T-helper 1 cell treated with Interleukin-12 subunit alpha and Interleukin-12 subunit beta and Interleukin-4 antibody, amounts not matched to agents 30 μg/mL and 1 μg/mL, for 36 hours (primary cell): ENCODE measurements at regions not wholly inside any gene's neighbourhood (a gene's known extent, or its start where the extent isn't known, plus 50 kb on each side); places are given as distances from the start of the nearest gene placed in this dataset.

Source experiments
- H3K27ac Mint-ChIP-seq: one replicate; pipeline ENCODE4 v1.8.0; 2021; ENCODE audit warnings: mild to moderate bottlenecking, mixed read lengths
- H3K27me3 Mint-ChIP-seq: one replicate; pipeline ENCODE4 v1.8.0; 2021; ENCODE audit warnings: low read depth, mixed read lengths
- H3K36me3 Mint-ChIP-seq: one replicate; pipeline ENCODE4 v1.8.0; 2021; ENCODE audit warnings: low read depth, mixed read lengths
- H3K4me1 Mint-ChIP-seq: one replicate; pipeline ENCODE4 v1.8.0; 2021; ENCODE audit warnings: low read depth, mixed read lengths
- H3K4me3 Mint-ChIP-seq: one replicate; pipeline ENCODE4 v1.8.0; 2021; ENCODE audit warnings: mild to moderate bottlenecking, moderate library complexity, mixed read lengths
- H3K9me3 Mint-ChIP-seq: one replicate; pipeline ENCODE4 v1.8.0; 2021; ENCODE audit warnings: mixed read lengths

- peaks cover 6% of the 10 kb centered on the region for H3K27me3 Mint-ChIP-seq
- no peak overlapping the region for H3K4me3 Mint-ChIP-seq
- no peak overlapping the region for H3K27ac Mint-ChIP-seq
- peaks cover 5% of the 10 kb centered on the region for H3K4me1 Mint-ChIP-seq
- H3K36me3 Mint-ChIP-seq: no peaks in the 10 kb centered on the region
- no peaks in the 10 kb centered on the region for H3K9me3 Mint-ChIP-seq
Measured at GRCh38 chr12:91384366-91384765, 201.7 kb upstream of the DCN start.

DNA sequence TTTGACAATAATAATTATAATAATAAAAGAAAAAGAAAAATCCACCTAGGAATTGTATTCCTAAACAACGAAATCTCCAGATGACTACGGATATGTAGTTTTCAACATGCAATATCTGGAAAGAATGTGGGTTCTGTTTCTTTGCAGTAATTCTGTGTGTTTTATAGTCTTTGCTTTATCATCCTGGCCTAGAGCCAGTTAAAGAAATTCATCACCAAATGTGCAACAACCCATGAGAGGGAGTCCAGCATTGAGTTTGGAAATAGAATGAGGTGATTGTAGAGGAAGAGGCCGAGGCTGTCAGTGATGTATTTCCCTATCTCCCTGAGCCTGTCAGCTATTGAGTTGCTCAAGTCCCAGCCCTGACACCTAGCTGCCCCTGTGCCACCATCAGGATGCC is 200.5 kb upstream of the DCN start:
- no peak overlapping the region for H3K4me3 Mint-ChIP-seq
- peaks cover 11% of the 10 kb centered on the region for H3K27me3 Mint-ChIP-seq
- peaks cover 5% of the 10 kb centered on the region for H3K4me1 Mint-ChIP-seq
- H3K36me3 Mint-ChIP-seq: no peaks in the 10 kb centered on the region
- no peaks in the 10 kb centered on the region for H3K9me3 Mint-ChIP-seq
- no peak overlapping the region for H3K27ac Mint-ChIP-seq

DNA sequence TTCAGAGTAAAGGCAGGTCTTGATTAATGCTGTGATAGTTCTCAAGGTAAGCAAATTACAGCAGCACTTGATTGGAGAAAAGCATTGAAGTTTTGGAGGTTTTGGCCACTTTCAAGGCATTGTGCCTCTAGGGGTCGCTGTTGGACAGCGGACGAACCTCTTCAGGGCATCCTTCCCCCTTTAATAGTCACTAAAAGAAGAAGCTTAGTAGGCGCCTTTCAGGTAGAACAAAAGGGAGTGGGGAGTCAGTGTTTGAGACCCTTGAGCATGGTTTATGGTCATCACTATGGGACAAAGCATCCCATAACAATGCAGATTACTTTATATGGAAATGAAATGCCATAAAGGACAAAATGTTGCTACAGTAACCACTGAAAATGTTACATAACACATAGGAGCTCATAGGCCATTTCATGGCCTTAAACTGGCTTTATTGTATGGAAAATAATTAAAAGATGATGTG is 199.5 kb upstream of the DCN start:
- H3K27ac Mint-ChIP-seq: peak overlapping the region; percentile 26
- peaks cover 5% of the 10 kb centered on the region for H3K4me1 Mint-ChIP-seq
- H3K9me3 Mint-ChIP-seq: no peaks in the 10 kb centered on the region
- H3K4me3 Mint-ChIP-seq: peak overlapping the region; percentile 79
- H3K27me3 Mint-ChIP-seq: peaks cover 8% of the 10 kb centered on the region
- H3K36me3 Mint-ChIP-seq: no peaks in the 10 kb centered on the region

DNA sequence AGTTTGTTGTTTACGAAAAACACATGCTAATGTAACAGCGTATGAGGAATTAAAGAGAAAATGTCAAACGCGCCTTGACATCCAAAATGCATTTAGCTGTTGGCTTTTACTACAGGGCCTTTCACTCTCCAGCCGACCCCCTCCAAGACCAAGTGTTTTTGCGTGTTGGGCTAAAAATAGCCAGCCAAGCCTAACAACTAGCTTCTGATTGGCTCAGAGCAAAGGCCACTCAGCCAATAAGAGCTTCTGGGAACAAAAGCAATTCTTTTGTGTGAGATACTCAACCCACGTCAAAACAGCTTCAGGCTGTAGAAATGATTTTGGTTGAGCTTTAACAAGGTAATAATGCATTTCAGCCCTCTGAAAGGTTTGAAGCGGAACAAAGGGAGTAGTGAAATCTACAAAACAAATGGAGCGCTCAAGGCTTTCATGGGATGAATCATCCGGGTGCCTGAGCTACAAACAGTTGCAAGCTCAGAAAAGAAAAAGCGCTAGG is 198.7 kb upstream of the DCN start:
- H3K4me3 Mint-ChIP-seq: peak overlapping the region; percentile 79
- no peaks in the 10 kb centered on the region for H3K36me3 Mint-ChIP-seq
- no peak overlapping the region for H3K27ac Mint-ChIP-seq
- H3K27me3 Mint-ChIP-seq: peaks cover 8% of the 10 kb centered on the region
- H3K9me3 Mint-ChIP-seq: no peaks in the 10 kb centered on the region
- H3K4me1 Mint-ChIP-seq: peaks cover 5% of the 10 kb centered on the region

- Mint-ChIP-seq H3K36me3 (no peaks in the 10 kb centered on the region), H3K4me3 (no peak overlapping the region), H3K27ac (no peak overlapping the region), H3K27me3 (peaks cover 10% of the 10 kb centered on the region), H3K4me1 (peaks cover 5% of the 10 kb centered on the region), H3K9me3 (no peaks in the 10 kb centered on the region)
Measured at GRCh38 chr12:91380631-91381030, 198.0 kb upstream of the DCN start.

- Mint-ChIP-seq H3K27ac (no peak overlapping the region), H3K27me3 (peaks cover 16% of the 10 kb centered on the region), H3K4me3 (no peak overlapping the region), H3K36me3 (no peaks in the 10 kb centered on the region), H3K9me3 (no peaks in the 10 kb centered on the region), H3K4me1 (peaks cover 5% of the 10 kb centered on the region)
Measured at GRCh38 chr12:91379051-91379775, 196.6 kb upstream of the DCN start.

- H3K9me3 Mint-ChIP-seq: no peaks in the 10 kb centered on the region
- no peaks in the 10 kb centered on the region for H3K36me3 Mint-ChIP-seq
- H3K4me3 Mint-ChIP-seq: no peak overlapping the region
- H3K4me1 Mint-ChIP-seq: peaks cover 5% of the 10 kb centered on the region
- peaks cover 20% of the 10 kb centered on the region for H3K27me3 Mint-ChIP-seq
- no peak overlapping the region for H3K27ac Mint-ChIP-seq
Measured at GRCh38 chr12:91377436-91377835, 194.8 kb upstream of the DCN start.

DNA sequence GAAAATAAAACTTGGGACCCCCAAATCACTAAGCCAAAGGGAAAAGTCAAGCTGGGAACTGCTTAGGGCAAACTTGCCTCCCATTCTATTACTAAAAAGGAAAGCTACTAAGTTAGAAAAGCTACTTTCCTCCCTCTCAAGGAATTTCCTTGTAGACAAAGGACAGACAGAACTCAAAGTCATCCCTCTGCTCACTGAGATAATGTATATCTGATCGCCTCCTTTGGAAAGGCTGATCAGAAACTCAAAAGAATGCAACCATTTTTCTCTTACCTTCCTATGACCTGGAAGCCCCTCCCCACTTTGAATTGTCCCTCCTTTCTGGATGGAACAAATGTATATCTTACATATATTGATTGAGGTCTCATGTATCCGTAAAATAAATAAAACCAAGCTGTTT is 190.5 kb upstream of the DCN start:
- H3K36me3 Mint-ChIP-seq: no peaks in the 10 kb centered on the region
- H3K9me3 Mint-ChIP-seq: no peaks in the 10 kb centered on the region
- peaks cover 18% of the 10 kb centered on the region for H3K27me3 Mint-ChIP-seq
- H3K4me3 Mint-ChIP-seq: no peak overlapping the region
- no peaks in the 10 kb centered on the region for H3K4me1 Mint-ChIP-seq
- H3K27ac Mint-ChIP-seq: no peak overlapping the region

DNA sequence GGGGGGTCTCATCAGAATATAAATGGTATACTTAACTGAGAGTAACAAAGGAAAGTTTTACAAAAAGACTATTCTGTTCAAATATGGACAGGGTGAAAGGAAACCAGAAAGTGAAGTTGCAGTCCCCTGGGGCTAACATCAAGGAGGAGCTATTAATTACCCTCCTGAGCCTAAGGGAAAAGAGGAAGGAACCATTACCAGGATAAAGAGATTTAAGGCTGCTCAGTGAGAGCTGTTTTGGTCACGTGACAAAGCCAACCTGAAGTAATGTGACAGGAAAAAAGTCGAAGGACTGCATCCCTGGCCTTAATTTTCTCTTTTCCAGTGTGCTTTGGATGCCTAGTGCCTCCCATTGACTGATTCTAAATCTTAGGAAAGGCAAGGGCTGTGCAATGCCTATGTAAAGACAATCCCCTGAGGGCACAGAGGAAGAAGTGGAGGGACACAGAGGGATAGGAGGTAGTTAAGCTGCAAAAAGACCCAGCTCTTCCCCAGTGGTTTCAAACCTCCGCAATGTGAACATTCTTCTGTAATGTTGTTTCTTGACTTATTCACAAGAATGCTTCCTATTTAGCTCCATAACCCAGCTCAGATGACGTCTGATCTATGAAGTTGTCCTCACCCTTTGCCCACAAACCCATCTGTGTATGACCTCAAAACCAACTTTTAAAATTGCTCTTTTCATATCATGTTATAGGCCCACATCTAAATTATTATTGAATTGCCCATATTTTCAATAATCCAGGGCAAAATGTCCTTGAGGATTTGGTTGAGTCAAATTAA is 187.7 kb upstream of the DCN start:
- H3K27ac Mint-ChIP-seq: no peak overlapping the region
- H3K4me3 Mint-ChIP-seq: no peak overlapping the region
- no peaks in the 10 kb centered on the region for H3K36me3 Mint-ChIP-seq
- no peaks in the 10 kb centered on the region for H3K4me1 Mint-ChIP-seq
- H3K9me3 Mint-ChIP-seq: no peaks in the 10 kb centered on the region
- H3K27me3 Mint-ChIP-seq: peaks cover 13% of the 10 kb centered on the region

GRCh38 chr12:91368613-91369012 is 186.0 kb upstream of the DCN start:
- Mint-ChIP-seq H3K4me3 (no peak overlapping the region), H3K27me3 (peaks cover 7% of the 10 kb centered on the region), H3K36me3 (no peaks in the 10 kb centered on the region), H3K4me1 (no peaks in the 10 kb centered on the region), H3K27ac (no peak overlapping the region), H3K9me3 (no peaks in the 10 kb centered on the region)

GRCh38 chr12:91367234-91367849 is 184.7 kb upstream of the DCN start:
- peaks cover 7% of the 10 kb centered on the region for H3K27me3 Mint-ChIP-seq
- H3K4me1 Mint-ChIP-seq: peaks cover 1% of the 10 kb centered on the region
- no peaks in the 10 kb centered on the region for H3K9me3 Mint-ChIP-seq
- no peak overlapping the region for H3K27ac Mint-ChIP-seq
- H3K36me3 Mint-ChIP-seq: no peaks in the 10 kb centered on the region
- H3K4me3 Mint-ChIP-seq: no peak overlapping the region

GRCh38 chr12:91364471-91365184 is 182.0 kb upstream of the DCN start:
- Mint-ChIP-seq H3K27ac (no peak overlapping the region), H3K27me3 (peaks cover 1% of the 10 kb centered on the region), H3K4me3 (no peak overlapping the region), H3K36me3 (no peaks in the 10 kb centered on the region), H3K9me3 (no peaks in the 10 kb centered on the region), H3K4me1 (peaks cover 4% of the 10 kb centered on the region)

DNA sequence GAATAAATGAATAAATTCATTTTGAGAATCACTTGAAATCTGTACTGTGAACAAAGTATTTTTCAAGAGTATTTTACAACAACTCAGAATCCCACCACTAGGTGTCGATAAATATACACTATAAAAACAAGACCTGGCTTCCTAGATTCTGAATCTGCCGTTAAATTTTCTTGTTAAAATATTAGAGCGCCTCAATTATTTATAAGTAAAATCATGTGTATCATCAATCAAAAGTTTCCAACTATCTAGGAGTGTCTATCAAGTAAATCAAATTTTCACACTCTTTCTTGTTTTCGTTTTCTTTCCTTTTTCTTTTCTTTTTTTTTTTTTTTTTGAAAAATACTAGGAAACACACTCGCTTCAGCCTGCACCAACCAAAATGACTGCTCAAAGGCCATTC is 179.2 kb upstream of the DCN start:
- no peaks in the 10 kb centered on the region for H3K36me3 Mint-ChIP-seq
- no peak overlapping the region for H3K4me3 Mint-ChIP-seq
- no peaks in the 10 kb centered on the region for H3K27me3 Mint-ChIP-seq
- H3K9me3 Mint-ChIP-seq: no peaks in the 10 kb centered on the region
- H3K27ac Mint-ChIP-seq: no peak overlapping the region
- H3K4me1 Mint-ChIP-seq: peaks cover 4% of the 10 kb centered on the region

- H3K9me3 Mint-ChIP-seq: no peaks in the 10 kb centered on the region
- H3K4me3 Mint-ChIP-seq: no peak overlapping the region
Measured at GRCh38 chr12:91357381-91357780, 174.8 kb upstream of the DCN start.

More at GRCh38 chr12:91357381-91357780, 174.8 kb upstream of the DCN start:
- no peak overlapping the region for H3K27ac Mint-ChIP-seq
- H3K4me1 Mint-ChIP-seq: peaks cover 4% of the 10 kb centered on the region
- no peaks in the 10 kb centered on the region for H3K36me3 Mint-ChIP-seq
- peaks cover 12% of the 10 kb centered on the region for H3K27me3 Mint-ChIP-seq
